Epithelial cell of esophagus (primary cell): ENCODE measurements at regions not wholly inside any gene's neighbourhood (a gene's known extent, or its start where the extent isn't known, plus 50 kb on each side); places are given as distances from the start of the nearest gene placed in this dataset.

Source experiments
- DNase-seq: peaks from one replicate; pipeline ENCODE4 v3.0.0; 2010; ENCODE audit warnings: low read depth
- H3K4me3 ChIP-seq: 2 replicates; pipeline ENCODE4 v1.5.1; 2011; ENCODE audit warnings: mild to moderate bottlenecking, low read length, control low read depth
- TF ChIP-seq, protein P1 (sequence below): IDR thresholded peaks from 2 replicates; pipeline ENCODE4 v1.5.1; 2011; ENCODE audit warnings: low read depth, mild to moderate bottlenecking, low read length, control low read depth, inconsistent platforms; ENCODE audit not compliant: insufficient read depth; ENCODE audit errors: missing control alignments

DNA sequence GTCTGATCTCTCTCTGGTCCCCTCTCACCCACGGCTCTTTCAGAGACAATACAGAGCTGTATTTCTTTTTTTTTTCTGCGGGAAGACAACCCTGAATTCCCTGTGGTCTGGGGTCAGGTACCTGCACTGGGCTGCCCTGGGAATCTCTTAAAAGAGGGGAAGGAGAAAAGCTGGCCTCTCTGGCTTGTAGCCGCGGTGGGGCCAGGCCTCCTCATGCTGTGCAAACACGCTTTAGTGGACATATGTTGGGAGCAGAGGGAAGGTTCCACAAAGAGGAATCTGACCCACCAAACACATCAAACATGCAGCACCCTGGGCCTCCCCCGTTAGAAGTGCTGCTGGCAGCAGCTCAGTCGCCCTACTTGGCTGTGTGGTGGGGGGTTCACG is 143.7 kb upstream of the ZFHX3 start:
- DNase-seq: no peak
- H3K4me3 ChIP-seq: no peak overlapping the region
- TF ChIP-seq, protein P1, sequence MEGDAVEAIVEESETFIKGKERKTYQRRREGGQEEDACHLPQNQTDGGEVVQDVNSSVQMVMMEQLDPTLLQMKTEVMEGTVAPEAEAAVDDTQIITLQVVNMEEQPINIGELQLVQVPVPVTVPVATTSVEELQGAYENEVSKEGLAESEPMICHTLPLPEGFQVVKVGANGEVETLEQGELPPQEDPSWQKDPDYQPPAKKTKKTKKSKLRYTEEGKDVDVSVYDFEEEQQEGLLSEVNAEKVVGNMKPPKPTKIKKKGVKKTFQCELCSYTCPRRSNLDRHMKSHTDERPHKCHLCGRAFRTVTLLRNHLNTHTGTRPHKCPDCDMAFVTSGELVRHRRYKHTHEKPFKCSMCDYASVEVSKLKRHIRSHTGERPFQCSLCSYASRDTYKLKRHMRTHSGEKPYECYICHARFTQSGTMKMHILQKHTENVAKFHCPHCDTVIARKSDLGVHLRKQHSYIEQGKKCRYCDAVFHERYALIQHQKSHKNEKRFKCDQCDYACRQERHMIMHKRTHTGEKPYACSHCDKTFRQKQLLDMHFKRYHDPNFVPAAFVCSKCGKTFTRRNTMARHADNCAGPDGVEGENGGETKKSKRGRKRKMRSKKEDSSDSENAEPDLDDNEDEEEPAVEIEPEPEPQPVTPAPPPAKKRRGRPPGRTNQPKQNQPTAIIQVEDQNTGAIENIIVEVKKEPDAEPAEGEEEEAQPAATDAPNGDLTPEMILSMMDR: no peak

DNA sequence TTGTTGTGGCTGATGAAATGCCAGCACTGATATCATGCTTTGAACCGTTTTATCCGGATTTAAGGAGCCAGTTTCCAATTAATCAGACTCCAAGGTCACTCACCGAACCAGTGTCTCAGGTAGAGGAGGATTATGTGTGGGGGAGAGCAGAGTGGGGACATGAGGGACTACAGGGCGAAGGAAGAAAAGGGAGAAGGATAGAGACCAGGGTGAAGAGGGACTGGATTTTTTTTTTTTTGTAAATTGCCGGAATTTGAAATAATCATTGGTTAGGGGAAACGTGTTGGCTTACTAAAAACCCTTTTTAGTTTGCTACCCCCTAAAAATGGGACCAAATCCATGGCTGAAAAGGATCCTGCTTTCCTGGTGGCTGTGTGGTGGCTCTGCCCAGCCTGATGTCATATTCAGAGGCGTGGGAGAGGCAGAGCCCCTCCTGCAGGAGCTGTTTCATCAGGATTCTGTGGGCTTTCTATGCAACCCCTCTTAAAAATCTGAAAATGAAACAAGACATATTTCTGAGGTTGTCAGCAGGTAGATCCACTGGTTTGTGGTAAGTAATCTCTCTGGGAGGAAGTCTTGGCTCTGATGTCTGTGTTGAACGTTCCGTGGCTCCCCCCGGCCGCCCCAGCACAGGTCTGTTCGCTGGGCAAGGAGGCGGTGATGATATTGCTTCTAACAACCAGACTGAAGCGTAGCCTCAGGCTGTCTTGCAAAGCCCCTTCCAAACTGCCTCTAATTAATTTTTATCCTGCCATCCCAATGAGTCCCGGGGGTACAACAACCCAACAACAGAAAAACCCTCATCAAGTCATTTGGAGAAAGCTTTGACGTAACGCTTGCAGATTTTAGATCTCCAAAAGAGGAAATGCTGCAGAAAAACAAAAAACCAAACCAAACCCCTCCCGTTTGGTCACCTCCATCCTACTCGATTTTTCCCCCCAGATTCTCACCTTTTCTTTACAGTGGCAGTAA is 143.0 kb upstream of the ZFHX3 start:
- H3K4me3 ChIP-seq: no peak overlapping the region
- TF ChIP-seq, protein P1: no peak
- DNase-seq: no peak

DNA sequence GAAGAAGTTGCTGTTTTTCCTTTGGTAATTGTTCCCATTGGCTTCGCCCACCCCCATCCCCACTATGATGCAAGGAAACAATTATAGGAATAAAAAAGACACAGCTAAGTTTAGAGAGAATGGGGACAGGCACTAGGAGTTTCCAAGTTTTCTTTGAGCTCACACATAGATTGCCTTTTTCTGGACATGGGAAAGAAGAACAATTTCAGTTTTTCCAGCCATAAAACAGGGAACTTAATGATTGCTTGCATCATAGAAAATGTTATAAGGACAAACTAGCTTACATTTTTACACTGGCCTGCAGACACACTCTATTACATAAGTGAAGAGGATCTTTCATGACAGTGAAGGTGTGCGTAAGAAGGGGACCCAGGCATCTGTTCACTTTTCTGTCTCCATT is 142.3 kb upstream of the ZFHX3 start:
- no peak for DNase-seq
- TF ChIP-seq, protein P1: no peak
- no peak overlapping the region for H3K4me3 ChIP-seq

DNA sequence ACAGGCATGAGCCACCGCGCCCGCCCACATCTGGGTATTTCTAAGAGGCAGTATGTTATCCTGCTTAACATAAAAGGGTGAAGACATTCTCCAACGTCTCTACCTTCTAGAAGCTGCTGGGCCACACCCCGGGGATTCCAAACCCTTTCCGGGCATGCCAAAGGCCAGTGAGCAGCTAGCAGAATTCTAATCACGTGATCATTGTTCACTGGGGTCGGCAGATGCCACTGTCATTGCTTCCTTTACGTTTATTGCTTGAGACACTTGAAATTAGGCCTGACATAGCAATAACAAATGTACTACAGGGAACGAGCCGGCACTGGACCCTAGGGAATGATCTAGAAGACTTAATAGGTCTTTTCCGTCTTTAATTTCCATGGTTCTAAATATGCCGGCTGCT is 141.2 kb upstream of the ZFHX3 start:
- no peak overlapping the region for H3K4me3 ChIP-seq
- TF ChIP-seq, protein P1: no peak
- no peak for DNase-seq

DNA sequence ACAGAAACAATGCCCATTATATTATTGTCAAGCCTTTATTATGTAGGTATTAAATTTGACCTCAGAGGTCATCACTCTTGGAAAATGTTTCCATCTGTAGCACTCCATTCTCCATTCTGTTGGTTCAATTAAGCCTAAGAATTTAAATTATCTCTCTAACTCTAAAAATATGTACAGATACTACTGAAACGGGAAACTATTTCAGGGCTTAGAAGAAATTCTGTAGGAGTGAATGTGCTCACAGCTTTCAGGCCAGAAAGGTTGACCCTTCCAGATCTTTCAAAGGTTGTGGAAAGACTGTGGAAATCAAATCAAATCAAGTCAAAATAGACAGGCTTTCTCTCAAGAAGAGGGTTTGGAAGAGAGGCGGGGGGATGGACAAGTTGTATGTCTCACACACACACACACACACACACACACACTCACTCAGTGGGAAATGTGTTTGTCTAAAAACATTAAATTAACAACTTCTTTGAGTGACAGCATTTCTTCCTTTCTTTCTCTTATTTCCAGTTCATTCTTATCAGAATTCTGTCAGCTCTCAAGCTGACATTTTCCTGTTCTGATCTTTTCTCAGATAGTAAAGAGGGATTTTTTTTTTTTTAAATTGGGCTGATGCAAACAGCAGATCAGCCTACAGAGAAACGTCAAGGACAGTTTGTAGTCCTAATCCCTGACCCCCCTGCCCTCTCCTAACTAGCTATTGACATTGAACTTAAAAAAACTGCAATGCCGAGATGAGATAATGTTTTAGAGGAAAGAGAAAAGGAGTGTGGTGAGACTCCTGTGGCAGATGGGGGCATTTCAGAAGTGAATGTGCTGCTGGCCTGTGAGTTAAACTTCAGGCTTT is 139.0 kb upstream of the ZFHX3 start:
- H3K4me3 ChIP-seq: no peak overlapping the region
- TF ChIP-seq, protein P1: no peak
- DNase-seq: no peak

DNA sequence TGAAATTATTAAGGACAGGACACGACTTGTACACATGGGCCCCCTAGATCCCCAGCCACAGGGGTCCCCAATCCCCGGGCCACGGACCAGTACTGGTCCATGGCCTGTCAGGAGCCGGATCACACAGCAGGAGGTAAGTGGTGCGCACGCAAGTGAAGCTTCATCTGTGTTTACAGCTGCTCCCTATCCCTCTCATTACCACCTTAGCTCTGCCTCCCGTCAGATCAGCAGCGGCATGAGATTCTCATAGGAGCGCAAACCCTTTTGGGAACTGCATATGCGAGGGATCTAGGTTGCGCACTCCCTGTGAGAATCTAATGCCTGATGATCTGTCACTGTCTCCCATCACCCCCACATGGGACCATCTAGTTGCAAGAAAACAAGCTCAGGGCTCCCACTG is 137.8 kb upstream of the ZFHX3 start:
- no peak for DNase-seq
- TF ChIP-seq, protein P1: no peak

More for the DNA sequence above, 137.8 kb upstream of the ZFHX3 start:
- no peak overlapping the region for H3K4me3 ChIP-seq
